CD4-positive, alpha-beta T cell treated with Interleukin-15 for 4 hours (primary cell): ENCODE measurements at regions not wholly inside any gene's neighbourhood (a gene's known extent, or its start where the extent isn't known, plus 50 kb on each side); places are given as distances from the start of the nearest gene placed in this dataset.
A peak's percentile ranks its signal among the peaks of the same experiment; 100 is the strongest.
"Not testable (repeated sequence)": the region's sequence is repeated elsewhere in the genome, so short reads cannot be mapped to it uniquely, and the experiment has no call there.

Experiments
- DNase-seq: peaks from one replicate; pipeline ENCODE4 v3.0.0-alpha.2; 2020; ENCODE audit warnings: low spot score

- DNase-seq = peak; percentile 27
Measured at GRCh38 chr3:107942244-107942643, 148.6 kb downstream of the CD47 start.

- no peak for DNase-seq
Measured at GRCh38 chr3:107939691-107940442, 151.0 kb downstream of the CD47 start.

- DNase-seq = peak; percentile 20
Measured at GRCh38 chr3:107938143-107938542, 152.7 kb downstream of the CD47 start.

- no peak for DNase-seq
Measured at GRCh38 chr3:107934808-107935207, 156.0 kb downstream of the CD47 start.

- DNase-seq = no peak
Measured at GRCh38 chr3:107933450-107933849, 157.4 kb downstream of the CD47 start.

- no peak for DNase-seq
Measured at GRCh38 chr3:107931326-107931725, 159.5 kb downstream of the CD47 start.

- DNase-seq = no peak
Measured at GRCh38 chr3:107929088-107929487, 161.7 kb downstream of the CD47 start.

- peak; percentile 6 for DNase-seq
Measured at GRCh38 chr3:107928084-107928445, 162.8 kb downstream of the CD47 start.

- DNase-seq = peak; percentile 57
Measured at GRCh38 chr3:107927361-107928083, 163.3 kb downstream of the CD47 start.

- DNase-seq = no peak
Measured at GRCh38 chr3:107925851-107926250, 165.0 kb downstream of the CD47 start.

- DNase-seq = no peak
Measured at GRCh38 chr3:107921038-107921437, 169.8 kb downstream of the CD47 start.

- DNase-seq = no peak
Measured at GRCh38 chr3:107920538-107920937, 170.3 kb downstream of the CD47 start.

GRCh38 chr3:107919239-107919638, 171.6 kb downstream of the CD47 start:
- no peak for DNase-seq

- DNase-seq = no peak
Measured at GRCh38 chr3:107916171-107916570, 174.7 kb downstream of the CD47 start.

GRCh38 chr3:107915706-107916105, 175.1 kb downstream of the CD47 start:
- DNase-seq = no peak

- DNase-seq = no peak
Measured at GRCh38 chr3:107913701-107914100, 177.1 kb downstream of the CD47 start.

GRCh38 chr3:107911337-107912000, 179.4 kb downstream of the CD47 start:
- no peak for DNase-seq

GRCh38 chr3:107910713-107911259, 180.0 kb downstream of the CD47 start:
- DNase-seq = no peak

- not testable (repeated sequence) for DNase-seq
Measured at GRCh38 chr3:107909583-107909982, 181.2 kb downstream of the CD47 start.

GRCh38 chr3:107907996-107908395, 182.8 kb downstream of the CD47 start:
- no peak for DNase-seq

GRCh38 chr3:107904536-107905066, 186.2 kb downstream of the CD47 start:
- no peak for DNase-seq

- no peak for DNase-seq
Measured at GRCh38 chr3:107899990-107900651, 190.7 kb downstream of the CD47 start.
